Stimulated activated CD8-positive, alpha-beta memory T cell treated with anti-CD3 and anti-CD28 coated beads, Interleukin-15, amount 100 ng/mL, for 48 hours (primary cell): ENCODE measurements at regions not wholly inside any gene's neighbourhood (a gene's known extent, or its start where the extent isn't known, plus 50 kb on each side); places are given as distances from the start of the nearest gene placed in this dataset.
A peak's percentile ranks its signal among the peaks of the same experiment; 100 is the strongest.
"Not testable (repeated sequence)": the region's sequence is repeated elsewhere in the genome, so short reads cannot be mapped to it uniquely, and the experiment has no call there.

Experiments used
- DNase-seq, 2 donors: peaks; one replicate each; pipeline ENCODE4 v3.0.0-alpha.2; 2020; ENCODE audit warnings: low read depth in 2 of 2

- not testable (repeated sequence) for DNase-seq
Measured at GRCh38 chr10:38362514-38362913, 268.4 kb downstream of the ZNF37A start.

GRCh38 chr10:38364073-38364472 is 269.9 kb downstream of the ZNF37A start:
- not testable (repeated sequence) for DNase-seq

- DNase-seq, result not testable (repeated sequence)
Measured at GRCh38 chr10:38365917-38366316, 271.8 kb downstream of the ZNF37A start.

GRCh38 chr10:38383800-38384199 is 289.7 kb downstream of the ZNF37A start:
- DNase-seq, result not testable (repeated sequence)

- DNase-seq, result not testable (repeated sequence)
Measured at GRCh38 chr10:38386869-38387268, 292.7 kb downstream of the ZNF37A start.

- DNase-seq, result not testable (repeated sequence)
Measured at GRCh38 chr10:38390725-38391124, 296.6 kb downstream of the ZNF37A start.

- DNase-seq, result not testable (repeated sequence)
Measured at GRCh38 chr10:38395465-38395864, 301.3 kb downstream of the ZNF37A start.

- not testable (repeated sequence) for DNase-seq
Measured at GRCh38 chr10:38396178-38396954, 302.2 kb downstream of the ZNF37A start.

- not testable (repeated sequence) for DNase-seq
Measured at GRCh38 chr10:38401565-38401964, 307.4 kb downstream of the ZNF37A start.

- peak; percentile 85 to 90 for DNase-seq
Measured at GRCh38 chr10:38402442-38403346, 308.6 kb downstream of the ZNF37A start.

- not testable (repeated sequence) for DNase-seq
Measured at GRCh38 chr10:38403347-38404117, 309.4 kb downstream of the ZNF37A start.

GRCh38 chr10:38423634-38424033 is 329.5 kb downstream of the ZNF37A start:
- DNase-seq, result not testable (repeated sequence)

GRCh38 chr10:38430242-38430641 is 336.1 kb downstream of the ZNF37A start:
- not testable (repeated sequence) for DNase-seq

GRCh38 chr10:38437359-38437758 is 343.2 kb downstream of the ZNF37A start:
- not testable (repeated sequence) for DNase-seq

- DNase-seq, result not testable (repeated sequence)
Measured at GRCh38 chr10:38448614-38449355, 354.6 kb downstream of the ZNF37A start.

- not testable (repeated sequence) for DNase-seq
Measured at GRCh38 chr10:38449618-38450017, 355.5 kb downstream of the ZNF37A start.

GRCh38 chr10:38450372-38451057 is 356.4 kb downstream of the ZNF37A start:
- DNase-seq, result not testable (repeated sequence)

GRCh38 chr10:38451306-38451967 is 357.3 kb downstream of the ZNF37A start:
- not testable (repeated sequence) for DNase-seq
